ENCODE measurements at regions not wholly inside any gene's neighbourhood (a gene's known extent, or its start where the extent isn't known, plus 50 kb on each side); places are given as distances from the start of the nearest gene placed in this dataset.

GRCh38 chr2:122183890-122184289 lies 428.4 kb downstream of the TSN start:
- DNase-seq: no peak

DNA sequence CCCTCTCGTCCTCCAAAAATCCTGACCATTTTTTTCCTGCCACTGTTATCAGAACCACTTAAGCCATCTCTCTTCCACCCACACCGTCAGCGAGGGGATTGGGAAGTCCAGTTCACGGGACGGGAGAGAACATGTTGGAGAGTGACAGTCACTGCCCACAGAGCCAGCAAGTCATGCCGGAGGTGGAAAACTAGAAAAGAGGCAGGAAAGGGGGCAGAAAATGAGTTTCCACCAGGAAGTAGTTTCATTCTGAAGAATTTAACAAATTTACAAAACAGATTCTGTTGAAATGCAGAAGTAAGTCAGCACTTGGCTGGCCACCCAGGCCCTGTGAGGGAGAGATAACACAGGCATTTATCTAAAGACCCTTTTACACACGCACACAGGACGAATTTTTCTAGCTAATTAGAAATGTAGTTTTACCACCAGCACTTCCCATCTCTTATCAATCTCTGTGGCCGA lies 431.3 kb downstream of the TSN start:
- DNase-seq: no peak

- no peak for DNase-seq
Observed at GRCh38 chr2:122191331-122191730, 435.9 kb downstream of the TSN start.

DNA sequence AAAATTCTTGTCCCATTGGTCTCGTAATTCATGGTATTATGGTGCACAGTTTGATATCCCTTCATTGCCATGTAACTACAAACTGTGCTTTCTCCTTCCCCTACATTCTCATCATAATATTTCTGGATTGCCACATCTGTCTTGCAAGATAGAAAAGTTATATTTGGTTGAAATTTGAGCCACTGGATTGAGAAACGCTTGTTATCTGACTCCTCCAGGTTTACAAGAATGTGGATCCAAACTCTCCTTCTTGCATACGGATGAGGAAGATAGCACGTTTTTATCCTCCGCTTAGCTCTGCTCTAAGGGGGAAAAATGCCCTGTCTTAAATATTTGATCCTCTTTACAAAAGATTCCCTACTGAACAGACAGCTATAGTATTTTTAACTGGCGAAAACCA lies 438.2 kb downstream of the TSN start:
- DNase-seq: no peak

- no peak for DNase-seq
Observed at GRCh38 chr2:122194546-122194945, 439.1 kb downstream of the TSN start.

GRCh38 chr2:122203523-122203922 lies 448.1 kb downstream of the TSN start:
- no peak for DNase-seq

DNA sequence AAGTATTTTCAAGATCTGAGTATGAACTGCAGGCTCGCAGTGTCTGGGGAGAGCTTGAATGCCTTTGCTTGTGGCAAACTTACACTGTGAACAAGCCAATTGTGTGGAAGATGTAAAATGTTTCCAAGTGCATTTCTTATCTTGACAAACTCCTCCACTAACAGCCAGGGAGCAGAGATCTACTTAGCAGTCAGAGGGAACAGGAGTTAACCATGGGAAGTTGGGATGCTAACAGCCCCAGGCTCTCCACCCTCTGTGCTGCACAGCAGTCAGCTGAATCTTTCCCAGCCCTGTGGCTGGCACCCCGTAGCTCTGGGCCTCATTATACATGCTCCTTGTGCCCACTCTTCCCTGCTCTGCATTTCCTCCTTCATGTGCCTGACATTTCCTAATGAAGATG lies 450.2 kb downstream of the TSN start:
- DNase-seq: no peak

DNA sequence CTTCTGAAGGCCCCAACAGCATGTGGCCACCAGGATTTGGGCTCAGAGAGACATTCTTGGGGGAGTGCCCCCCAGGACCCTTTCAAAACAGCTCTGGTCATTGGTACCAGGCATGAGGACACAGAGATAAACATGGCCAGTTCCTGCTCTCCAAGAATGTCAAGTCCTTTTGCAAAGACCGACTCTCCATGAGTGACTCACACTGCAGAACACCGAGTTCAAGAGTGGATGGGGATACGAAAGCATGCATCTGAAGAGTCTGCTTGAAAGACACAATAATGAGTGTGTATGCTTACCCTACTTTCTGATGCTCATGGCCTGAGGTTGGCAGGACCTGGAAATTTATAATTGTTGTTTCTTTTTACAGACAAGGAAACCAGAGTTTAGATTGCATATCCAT lies 450.6 kb downstream of the TSN start:
- no peak for DNase-seq

DNA sequence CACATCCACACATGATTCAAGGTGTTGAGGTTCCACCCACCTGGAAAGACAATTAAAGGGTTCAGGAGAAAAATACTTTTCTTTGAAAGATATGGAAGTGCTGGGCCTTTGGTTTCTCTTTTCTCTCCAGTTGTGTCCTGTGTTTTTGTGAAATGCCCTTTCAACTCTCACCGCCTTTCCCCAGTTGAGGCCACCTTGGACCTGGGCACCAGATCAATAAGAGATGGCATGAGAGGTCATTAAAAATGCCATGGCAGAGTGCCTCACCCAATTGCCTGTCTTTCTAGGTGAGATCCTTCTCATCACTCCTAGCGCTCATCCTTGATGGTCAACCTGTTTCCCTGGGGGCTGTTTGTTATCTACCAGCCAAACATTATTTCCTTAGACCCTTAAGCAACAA lies 453.9 kb downstream of the TSN start:
- no peak for DNase-seq

DNA sequence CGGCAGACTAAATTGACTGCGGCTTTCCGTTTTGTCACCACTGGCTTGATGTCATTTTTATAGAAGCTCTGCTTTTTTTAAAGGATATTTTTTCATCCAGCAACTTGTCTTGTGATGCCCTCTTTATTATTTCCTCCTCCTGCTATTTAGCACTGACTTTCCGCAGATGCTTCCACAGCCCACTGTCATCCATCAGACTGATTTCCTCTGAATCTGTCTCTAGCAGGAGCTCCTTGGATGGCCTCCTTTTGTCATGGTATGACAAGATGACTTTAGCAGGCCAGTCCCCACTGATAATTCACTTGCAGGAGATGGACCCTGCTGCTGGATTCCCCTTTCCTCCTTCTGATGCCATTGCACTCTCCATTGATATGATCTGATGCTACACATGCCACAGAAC lies 454.6 kb downstream of the TSN start:
- DNase-seq: no peak

GRCh38 chr2:122210898-122211856 lies 455.7 kb downstream of the TSN start:
- no peak for DNase-seq

DNA sequence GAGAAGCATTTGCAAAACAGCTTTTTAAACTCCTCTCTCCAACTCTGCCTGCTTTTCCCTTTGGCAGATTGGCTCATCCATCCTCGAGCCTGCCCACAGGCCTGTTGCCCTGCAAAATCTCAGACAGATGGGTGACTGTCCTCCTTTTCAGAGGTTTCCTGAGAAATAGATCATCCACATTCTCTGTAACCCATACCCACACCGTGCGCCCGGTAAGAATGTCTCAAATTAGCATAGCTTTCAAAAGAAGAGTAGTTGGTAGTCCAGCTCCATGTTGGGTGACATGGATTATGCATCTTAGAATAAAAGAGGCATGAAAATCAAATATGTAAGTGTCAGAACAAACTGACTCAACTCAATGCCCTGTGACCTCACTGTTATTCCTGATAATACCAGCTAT lies 457.9 kb downstream of the TSN start:
- DNase-seq: no peak

GRCh38 chr2:122216071-122216470 lies 460.6 kb downstream of the TSN start:
- DNase-seq: no peak

DNA sequence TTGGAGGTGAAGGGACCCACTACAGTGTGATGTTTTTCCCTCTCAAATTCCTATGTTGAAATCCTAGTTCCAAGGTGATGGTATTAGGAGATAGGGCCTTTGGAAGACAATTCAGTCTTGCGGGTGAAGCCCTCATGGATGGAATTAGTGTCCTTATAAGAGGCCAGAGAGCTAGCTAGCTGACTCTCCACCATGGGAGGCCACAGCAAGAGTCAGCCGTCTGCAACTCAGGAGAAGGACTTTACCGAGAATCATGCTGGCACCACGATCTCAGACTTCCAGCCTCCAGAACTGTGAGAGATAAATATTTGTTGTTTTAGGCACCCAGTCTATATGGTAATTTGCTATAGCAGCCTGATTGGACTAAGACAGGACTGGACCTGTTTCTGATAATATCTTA lies 461.4 kb downstream of the TSN start:
- no peak for DNase-seq

GRCh38 chr2:122218596-122218995 lies 463.1 kb downstream of the TSN start:
- DNase-seq: no peak

GRCh38 chr2:122219504-122219903 lies 464.1 kb downstream of the TSN start:
- DNase-seq: no peak

GRCh38 chr2:122221665-122222064 lies 466.2 kb downstream of the TSN start:
- no peak for DNase-seq

DNA sequence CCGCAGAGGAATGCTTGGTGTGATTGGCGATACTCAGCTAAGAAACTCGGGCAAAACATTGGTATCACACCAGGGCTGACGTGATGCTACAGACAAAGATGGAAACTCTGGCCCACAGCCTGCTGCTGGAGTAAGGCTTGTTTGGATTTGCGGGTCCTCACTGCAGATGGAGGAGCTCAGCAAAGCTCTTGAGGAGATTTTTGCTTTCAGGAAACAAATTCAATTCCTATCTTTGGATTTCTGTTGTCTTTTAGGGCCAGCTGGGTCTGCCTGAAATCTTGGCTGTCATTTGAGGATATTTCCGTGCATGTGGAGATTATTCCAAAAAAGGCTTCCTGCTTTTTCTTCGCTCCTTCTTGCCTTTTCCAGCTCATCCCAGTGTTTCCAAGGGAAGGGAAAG lies 475.8 kb downstream of the TSN start:
- DNase-seq: no peak

DNA sequence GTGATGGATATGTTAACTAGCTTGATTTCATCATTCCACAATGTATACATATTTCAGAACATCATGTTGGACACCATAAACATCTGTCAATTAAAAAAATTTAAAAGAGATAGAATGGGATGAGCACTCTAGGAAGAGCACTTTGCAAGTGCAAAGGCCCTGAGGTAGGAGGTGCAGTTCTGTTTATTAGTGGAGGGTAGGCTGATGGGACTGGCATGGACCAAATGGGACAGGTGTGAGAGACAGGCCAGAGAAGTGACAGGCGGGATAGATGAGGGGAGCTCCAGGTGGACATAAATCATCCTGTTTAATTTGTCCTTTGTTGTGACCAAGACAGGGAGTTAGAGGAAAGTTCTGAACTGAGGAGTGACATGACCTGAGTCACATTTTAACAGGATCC lies 477.9 kb downstream of the TSN start:
- DNase-seq: no peak

DNA sequence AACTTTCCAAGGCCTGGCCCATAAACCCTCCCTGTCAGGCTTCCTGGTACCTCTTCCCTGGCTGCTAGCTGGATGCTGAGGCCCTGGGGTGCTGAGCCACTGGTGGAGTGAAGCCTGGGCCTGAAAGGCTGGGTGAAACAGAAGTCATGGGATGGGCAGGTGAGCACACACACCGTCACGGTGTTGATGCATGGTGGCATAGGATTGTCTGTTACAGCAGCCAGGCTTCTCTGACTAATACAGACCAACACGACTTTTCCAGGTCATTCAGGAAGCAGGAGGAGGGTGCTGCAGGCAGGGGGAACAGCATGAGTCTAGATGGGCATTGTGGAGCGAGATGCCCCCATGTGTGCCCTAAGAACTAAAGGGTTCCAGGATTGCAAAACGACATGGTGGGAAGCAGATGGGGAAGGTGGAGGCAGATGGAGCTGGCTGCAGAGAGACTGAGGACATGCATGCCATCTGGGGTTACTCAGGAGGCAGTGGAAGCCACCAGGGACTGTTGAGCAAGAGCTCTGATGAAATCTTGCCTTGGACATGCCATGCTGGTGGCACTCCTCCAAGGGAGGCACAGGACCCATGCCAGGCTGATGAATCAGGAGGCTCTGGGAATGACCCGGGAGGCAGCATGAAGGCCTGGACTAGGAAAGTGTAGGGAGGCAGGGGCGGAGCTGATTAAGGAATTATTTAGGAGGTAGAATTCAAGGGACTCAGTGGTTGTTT lies 480.9 kb downstream of the TSN start:
- DNase-seq: no peak

GRCh38 chr2:122236925-122237324 lies 481.5 kb downstream of the TSN start:
- no peak for DNase-seq

DNA sequence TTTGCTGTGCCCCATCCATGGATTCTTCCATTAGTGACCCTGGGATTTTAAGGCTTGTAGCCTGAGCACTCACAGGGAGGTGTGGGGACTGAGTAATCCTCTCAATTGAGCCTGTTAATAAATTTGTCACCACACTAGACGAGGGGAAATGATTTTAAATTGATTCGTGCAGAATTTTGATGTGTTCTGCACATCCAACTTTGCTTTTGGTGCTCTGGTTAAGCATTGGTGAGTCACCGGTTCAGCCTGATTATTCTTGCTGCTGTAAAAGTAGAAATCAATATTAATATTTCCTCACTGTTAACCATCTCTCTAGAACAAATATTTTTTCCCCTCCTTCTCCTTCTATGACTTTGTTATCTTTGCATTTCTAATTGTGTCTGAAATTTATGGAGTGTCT lies 482.0 kb downstream of the TSN start:
- no peak for DNase-seq

GRCh38 chr2:122238006-122238559 lies 482.6 kb downstream of the TSN start:
- DNase-seq: no peak

DNA sequence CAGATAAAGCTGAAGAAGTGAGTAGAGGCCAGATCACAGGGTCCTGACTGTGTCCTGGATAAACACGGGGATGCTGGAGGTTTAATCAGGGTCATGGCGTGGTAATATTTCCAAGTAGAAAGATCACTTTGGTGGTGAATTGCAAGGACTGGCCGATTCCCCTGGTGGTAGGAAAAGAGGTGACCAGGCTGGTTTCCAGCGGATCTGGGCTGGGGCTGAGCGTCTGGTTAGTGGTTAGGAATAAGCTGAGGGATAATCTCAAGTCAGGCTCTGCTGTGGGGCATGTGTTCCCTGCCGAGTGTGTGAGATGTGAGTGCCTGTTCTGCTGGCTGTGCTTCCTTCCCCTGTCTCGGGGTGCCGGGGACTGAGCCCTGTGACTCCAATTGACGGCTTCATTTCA lies 484.0 kb downstream of the TSN start:
- DNase-seq: no peak

All from NCI-H187 treated with DMSO at 0.1 percent for 48 hours (cell line).